RCC 7860 (cell line): ENCODE measurements at regions not wholly inside any gene's neighbourhood (a gene's known extent, or its start where the extent isn't known, plus 50 kb on each side); places are given as distances from the start of the nearest gene placed in this dataset.
"Not testable (repeated sequence)": the region's sequence is repeated elsewhere in the genome, so short reads cannot be mapped to it uniquely, and the experiment has no call there.

Source experiments
- DNase-seq: peaks from one replicate; pipeline ENCODE4 v3.0.0-alpha.2; 2015; ENCODE audit warnings: low spot score
- FAIRE-seq: peaks from 2 replicates; lab custom pipeline; 2012; peaks lifted over from hg19 to GRCh38; lab: Jason Lieb, UNC

GRCh38 chr2:198917926-198918720 is 539.6 kb downstream of the SATB2 start:
- FAIRE-seq (no peak), DNase-seq (no peak)

- DNase-seq (no peak), FAIRE-seq (no peak)
Measured at GRCh38 chr2:198917275-198917674, 540.5 kb downstream of the SATB2 start.

GRCh38 chr2:198916548-198917080 is 541.1 kb downstream of the SATB2 start:
- no peak for FAIRE-seq
- no peak for DNase-seq

GRCh38 chr2:198913394-198914152 is 544.2 kb downstream of the SATB2 start:
- DNase-seq, result no peak
- FAIRE-seq, result no peak

DNA sequence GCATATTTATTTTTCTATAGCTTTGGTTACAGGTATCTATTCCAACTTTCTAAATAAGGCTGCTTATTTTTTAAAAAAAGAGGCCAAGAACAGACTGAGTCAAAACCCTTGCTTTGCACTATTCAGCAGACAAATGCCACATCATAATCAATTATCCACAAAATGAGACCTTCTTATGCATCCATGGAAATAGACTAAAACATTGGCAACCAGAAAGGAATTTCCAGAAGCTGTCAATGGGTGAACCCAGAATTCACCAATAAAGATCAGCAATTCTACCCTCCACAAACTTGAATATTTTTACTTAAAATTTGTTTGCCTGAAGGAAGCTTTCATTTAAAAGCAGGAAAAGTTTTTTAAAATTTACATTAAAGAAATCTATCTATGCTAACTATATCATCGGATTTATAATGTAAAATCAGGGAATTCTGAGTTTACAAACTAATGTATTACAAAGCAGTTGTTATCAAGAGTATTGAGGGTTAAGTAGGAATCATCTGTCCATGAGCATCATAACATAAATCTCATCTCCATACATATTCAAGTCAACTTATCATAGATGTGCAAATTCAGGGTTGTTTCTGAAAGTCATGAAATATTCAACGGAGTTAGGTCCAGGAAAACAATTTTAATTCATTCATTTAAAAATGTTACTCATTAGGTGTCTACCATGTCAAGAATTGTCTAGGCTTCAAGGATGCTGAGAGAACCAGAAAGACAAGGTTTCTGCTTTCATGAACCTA is 548.0 kb downstream of the SATB2 start:
- DNase-seq, result no peak
- FAIRE-seq, result no peak

- FAIRE-seq (no peak), DNase-seq (no peak)
Measured at GRCh38 chr2:198905881-198906612, 551.7 kb downstream of the SATB2 start.

DNA sequence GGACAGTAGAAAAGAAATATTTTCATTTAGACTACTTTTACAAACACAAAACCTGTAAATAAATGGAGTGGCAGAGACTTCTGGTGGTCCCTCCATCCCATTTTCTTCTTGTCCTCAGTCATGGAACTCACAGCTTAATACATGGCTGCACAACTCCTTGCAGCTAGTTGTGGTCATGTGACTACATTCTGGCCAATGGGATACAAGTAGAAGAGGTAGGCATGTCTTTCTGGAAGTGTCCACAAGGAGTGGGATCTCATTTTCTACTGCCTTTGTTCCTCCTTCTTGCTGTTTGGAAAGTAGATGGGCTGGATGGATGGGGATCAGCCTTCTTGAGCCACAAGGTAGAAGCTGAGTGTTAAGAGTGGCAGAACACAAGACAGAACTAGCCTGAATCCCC is 555.8 kb downstream of the SATB2 start:
- no peak for FAIRE-seq
- no peak for DNase-seq

DNA sequence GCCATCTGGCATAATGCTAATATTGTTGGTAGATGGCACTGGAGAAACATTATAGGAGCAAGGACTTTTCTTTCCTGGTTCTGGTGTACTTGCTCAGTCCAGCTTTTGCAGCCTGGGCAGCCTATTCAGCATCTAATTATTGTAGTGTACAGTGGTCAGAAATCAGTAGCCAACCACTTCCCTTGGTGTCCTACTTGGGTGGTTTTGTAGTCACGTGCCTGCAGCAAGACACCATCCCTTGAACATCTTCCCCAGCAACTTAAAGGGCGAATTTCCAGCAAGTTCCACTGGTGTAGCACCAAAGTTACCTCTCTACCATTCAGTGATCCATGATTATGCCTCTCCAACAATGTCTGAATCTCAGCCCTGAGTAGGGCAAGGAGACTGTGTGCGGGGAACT is 557.6 kb downstream of the SATB2 start:
- FAIRE-seq (no peak), DNase-seq (no peak)

GRCh38 chr2:198890490-198890889 is 567.2 kb downstream of the SATB2 start:
- DNase-seq (no peak), FAIRE-seq (no peak)

DNA sequence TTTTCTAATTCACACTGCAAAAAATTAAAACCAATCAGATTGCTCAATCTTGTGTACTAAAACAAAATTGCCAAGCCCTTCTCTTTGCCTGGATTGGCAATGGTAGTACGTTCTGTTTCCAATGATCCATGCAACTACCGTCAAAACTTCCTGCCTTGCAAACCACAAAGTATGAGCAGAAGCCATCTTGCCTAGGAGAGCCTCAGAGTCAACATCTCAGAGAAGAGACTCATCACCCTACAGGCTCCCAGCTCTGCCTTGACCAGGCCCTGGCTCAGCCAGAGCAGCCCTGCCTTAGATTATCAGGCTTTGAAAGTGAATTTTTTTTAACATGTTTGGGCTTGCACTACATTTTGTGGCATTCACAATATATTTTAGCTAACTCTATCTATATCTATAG is 574.1 kb downstream of the SATB2 start:
- FAIRE-seq (no peak), DNase-seq (no peak)

DNA sequence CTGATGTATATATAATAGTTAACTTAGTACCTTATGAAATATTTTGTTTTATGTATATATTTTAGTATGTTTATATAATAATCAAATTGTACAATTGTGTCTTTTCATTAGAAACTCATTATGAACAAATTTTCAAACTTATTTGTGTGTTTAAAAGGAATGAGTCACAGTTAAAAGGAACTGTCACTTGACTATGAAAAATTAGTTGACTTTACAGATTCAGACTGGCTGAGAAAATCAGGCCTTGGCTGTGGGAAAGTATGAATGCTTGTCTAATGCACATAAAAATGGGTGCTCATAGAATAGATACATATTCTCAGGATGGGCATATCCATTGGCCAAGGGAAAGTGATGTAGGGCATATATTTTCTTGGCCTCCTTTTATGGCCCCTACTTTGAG is 576.8 kb downstream of the SATB2 start:
- FAIRE-seq (no peak), DNase-seq (no peak)

DNA sequence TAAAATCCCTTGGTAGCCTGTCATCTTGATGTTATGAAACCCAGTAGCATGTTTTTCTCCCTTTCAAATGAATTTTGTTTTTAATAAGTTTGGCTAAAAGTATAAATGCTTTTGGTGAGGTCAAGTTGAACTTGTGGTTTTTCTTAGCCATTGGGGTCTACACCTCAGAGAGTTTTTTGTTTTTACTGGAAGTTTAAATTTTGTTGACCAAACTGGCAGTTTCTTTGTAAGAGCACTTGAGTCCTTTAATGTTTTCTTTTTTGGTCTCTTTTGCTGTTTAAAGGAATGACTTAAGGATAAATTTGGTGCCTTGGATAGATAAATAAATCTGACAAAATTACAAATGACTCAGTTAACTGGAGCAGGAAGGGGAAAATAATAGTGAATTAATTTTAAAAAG is 577.3 kb downstream of the SATB2 start:
- FAIRE-seq (no peak), DNase-seq (no peak)

- FAIRE-seq (no peak), DNase-seq (no peak)
Measured at GRCh38 chr2:198874472-198874858, 583.3 kb downstream of the SATB2 start.

- FAIRE-seq (no peak), DNase-seq (no peak)
Measured at GRCh38 chr2:198873503-198874471, 584.0 kb downstream of the SATB2 start.

DNA sequence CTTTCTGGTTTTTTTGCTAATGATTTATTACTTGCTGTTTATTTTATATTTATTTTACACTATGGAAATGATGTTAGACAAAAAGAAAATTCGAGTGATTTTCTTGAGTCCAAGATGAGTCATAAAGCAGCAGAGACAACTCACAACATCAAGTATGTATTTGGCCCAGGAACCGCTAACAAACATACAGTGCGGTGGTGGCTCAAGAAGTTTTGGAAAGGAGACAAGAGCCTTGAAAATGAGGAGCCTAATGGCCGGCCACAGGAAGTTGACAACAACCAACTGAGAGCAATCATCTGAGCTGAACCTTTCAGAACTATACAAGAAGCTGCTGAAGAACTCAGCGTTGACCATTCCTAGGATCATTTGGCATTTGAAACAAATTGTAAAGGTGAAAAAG is 594.1 kb downstream of the SATB2 start:
- FAIRE-seq, result no peak
- DNase-seq, result no peak

DNA sequence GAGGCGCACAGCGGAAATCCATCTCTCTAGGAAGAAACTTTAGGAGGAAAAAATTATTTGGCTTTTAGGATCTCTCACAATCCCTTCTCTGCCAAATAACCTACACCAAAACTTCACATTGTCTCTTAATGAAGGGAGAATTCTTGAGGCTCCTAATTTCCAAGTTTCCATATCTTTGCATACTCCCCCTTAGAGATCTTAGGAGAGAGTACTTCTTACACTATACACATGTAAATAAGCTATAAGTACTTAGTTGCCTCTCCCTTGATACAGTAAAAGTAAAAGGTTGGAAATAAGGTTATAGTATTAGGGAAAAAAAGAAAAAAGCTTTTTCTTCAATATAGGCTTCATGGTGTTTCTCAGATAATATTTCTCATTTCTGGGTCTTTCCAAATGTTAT is 596.7 kb downstream of the SATB2 start:
- DNase-seq (no peak), FAIRE-seq (no peak)

DNA sequence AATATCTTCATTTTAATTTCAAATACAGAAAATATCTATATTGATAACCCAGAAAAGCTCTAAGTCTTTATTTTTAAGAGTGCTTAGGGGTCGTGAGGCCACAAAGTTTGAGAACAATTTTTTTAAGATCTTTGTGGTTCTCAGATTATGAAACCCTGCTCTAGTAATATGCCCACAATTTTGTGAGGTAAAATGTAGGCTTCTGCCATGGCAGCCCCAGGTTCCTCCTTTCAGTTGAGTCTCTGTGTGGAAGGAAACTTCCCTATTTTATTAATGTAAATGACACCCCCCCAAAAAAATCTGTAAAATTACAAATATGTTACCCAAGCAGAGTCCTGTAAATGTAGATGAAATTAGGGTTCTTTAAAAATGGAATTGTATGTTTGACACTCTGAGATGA is 600.5 kb downstream of the SATB2 start:
- DNase-seq (no peak), FAIRE-seq (no peak)

DNA sequence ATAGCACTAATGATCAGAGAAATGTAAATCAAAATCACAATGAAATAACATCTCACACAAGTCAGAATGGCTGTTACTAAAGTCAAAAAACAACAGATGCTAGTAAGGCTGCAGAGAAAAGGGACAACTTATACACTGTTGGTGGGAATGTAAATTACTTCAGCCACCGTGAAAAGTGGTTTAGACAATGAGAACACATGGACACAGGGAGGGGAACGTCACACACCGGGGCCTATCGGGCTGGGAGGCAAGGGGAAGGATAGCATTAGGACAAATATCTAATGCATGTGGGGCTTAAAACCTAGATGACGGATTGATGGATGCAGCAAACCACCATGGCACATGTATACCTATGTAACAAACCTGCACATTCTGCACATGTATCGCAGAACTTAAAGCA is 602.0 kb downstream of the SATB2 start:
- not testable (repeated sequence) for DNase-seq, FAIRE-seq

DNA sequence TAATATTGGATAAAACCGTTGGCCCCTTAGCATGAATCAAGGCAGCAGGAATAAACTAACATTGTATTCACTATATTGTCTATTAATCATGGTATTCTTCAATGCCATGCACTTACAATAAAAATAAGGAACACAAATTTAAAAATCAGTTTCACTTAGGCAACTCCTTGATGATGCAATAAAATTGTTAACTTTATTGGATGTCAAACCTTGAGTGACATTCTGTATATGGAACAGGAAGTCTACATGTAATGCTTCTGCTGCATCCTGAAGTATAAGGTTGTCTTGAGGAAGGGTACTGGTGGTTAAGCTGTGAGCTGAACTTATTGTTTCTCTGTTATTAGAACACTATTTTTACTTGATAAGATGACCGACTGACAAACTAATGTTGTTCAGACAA is 605.5 kb downstream of the SATB2 start:
- FAIRE-seq (no peak), DNase-seq (no peak)

- no peak for DNase-seq
- FAIRE-seq, result no peak
Measured at GRCh38 chr2:198825534-198825933, 632.2 kb downstream of the SATB2 start.
